Endothelial cell of umbilical vein (primary cell): ENCODE measurements at regions not wholly inside any gene's neighbourhood (a gene's known extent, or its start where the extent isn't known, plus 50 kb on each side); places are given as distances from the start of the nearest gene placed in this dataset.

Experiments
- BruUV-seq: library from RNA; stranded (reverse); fragments of 400-500 nt; replicated peaks from 2 replicates; lab custom pipeline; 2021; lab: Mats Ljungman, UMichigan
- CTCF ChIA-PET: fragments of 300-600, 350-600 bp; sonication (Branson Sonifier 250); formaldehyde crosslinking; loops from one replicate; lab custom pipeline; 2021; ENCODE audit warnings: antibody characterized with exemption, inconsistent platforms; lab: Charles Lee
- POLR2A ChIA-PET: fragments of 300-600, 350-600 bp; sonication (Branson Sonifier 250); formaldehyde crosslinking; loops from one replicate; lab custom pipeline; 2021; ENCODE audit warnings: antibody characterized with exemption, inconsistent platforms; lab: Charles Lee
- DNase-seq: peaks from one replicate; pipeline ENCODE4 v3.0.0-alpha.2; 2011; ENCODE audit warnings: low read depth, low spot score
- FAIRE-seq: peaks from 2 replicates; lab custom pipeline; 2011; peaks lifted over from hg19 to GRCh38; lab: Jason Lieb, UNC
- H2AFZ ChIP-seq: 2 replicates; pipeline ENCODE4 v1.6.0; 2012; ENCODE audit warnings: low read depth, low read length, control low read depth, inconsistent platforms
- H3K27ac ChIP-seq: 2 replicates; pipeline ENCODE4 v1.5.1; 2011; ENCODE audit warnings: low read depth, mild to moderate bottlenecking, control low read depth, low read length, moderate library complexity; ENCODE audit not compliant: insufficient read depth
- H3K27me3 ChIP-seq, 2 experiments: 2 replicates each; pipeline versions ENCODE4 v1.6.0 to v1.6.1; 2011; ENCODE audit warnings: low read length in 2 of 2, mixed read lengths in 1 of 2; ENCODE audit not compliant: control insufficient read depth in 2 of 2, insufficient read depth in 2 of 2
- H3K36me3 ChIP-seq, 2 experiments: 2 replicates in 1 of 2; 3 replicates in 1 of 2; pipeline ENCODE4 v1.5.1; 2011; ENCODE audit warnings: low read length in 2 of 2, mild to moderate bottlenecking in 1 of 2, moderate library complexity in 1 of 2; ENCODE audit not compliant: control insufficient read depth in 2 of 2, insufficient read depth in 2 of 2; ENCODE audit errors: extremely low read depth in 1 of 2
- H3K4me1 ChIP-seq: 3 replicates; pipeline ENCODE4 v1.5.1; 2011; ENCODE audit warnings: mild to moderate bottlenecking, low read length; ENCODE audit not compliant: control insufficient read depth, insufficient read depth; ENCODE audit errors: extremely low read depth
- H3K4me2 ChIP-seq: 2 replicates; pipeline ENCODE4 v1.6.1; 2011; ENCODE audit warnings: low read length, control low read depth, mixed read lengths; ENCODE audit not compliant: insufficient read depth
- H3K4me3 ChIP-seq, 3 experiments: fragments of 200-600 bp in 1 of 3; sonication (generic), shearing (Covaris generic) in 1 of 3; replicated peaks in 1 of 3; 2 replicates each; pipeline ENCODE4 v1.5.1; 2011 to 2016; ENCODE audit warnings: control low read depth in 3 of 3, low read length in 3 of 3, mild to moderate bottlenecking in 2 of 3, inconsistent platforms in 1 of 3, low read depth in 1 of 3, moderate library complexity in 1 of 3; ENCODE audit not compliant: insufficient read depth in 1 of 3
- H3K79me2 ChIP-seq: 2 replicates; pipeline ENCODE4 v1.6.0; 2012; ENCODE audit warnings: low read length, inconsistent platforms; ENCODE audit not compliant: control insufficient read depth, insufficient read depth
- H3K9ac ChIP-seq: replicated peaks from 2 replicates; pipeline ENCODE3; 2011; ENCODE audit warnings: low read length, control low read depth; ENCODE audit not compliant: insufficient read depth; ENCODE audit errors: extremely low read depth
- H3K9me1 ChIP-seq: replicated peaks from 3 replicates; pipeline ENCODE4 v1.6.0; 2011; ENCODE audit warnings: mild to moderate bottlenecking, low read length; ENCODE audit not compliant: control insufficient read depth, insufficient read depth; ENCODE audit errors: extremely low read depth
- H3K9me3 ChIP-seq: replicated peaks from 2 replicates; pipeline ENCODE4 v1.5.1; 2012; ENCODE audit warnings: low read length, inconsistent platforms; ENCODE audit not compliant: control insufficient read depth, insufficient read depth
- H4K20me1 ChIP-seq: replicated peaks from 2 replicates; pipeline ENCODE3; 2011; ENCODE audit warnings: mild to moderate bottlenecking, low read length; ENCODE audit not compliant: control insufficient read depth, insufficient read depth; ENCODE audit errors: extremely low read depth
- CTCF ChIP-seq, 2 donors: IDR thresholded peaks; 1 replicate in 1 of 2; 2 replicates in 1 of 2; pipeline ENCODE4 v1.5.1; 2011; ENCODE audit warnings: low read length in 2 of 2, mild to moderate bottlenecking in 2 of 2, moderate library complexity in 2 of 2, control low read depth in 1 of 2, inconsistent platforms in 1 of 2, low read depth in 1 of 2; ENCODE audit not compliant: insufficient read depth in 1 of 2; ENCODE audit errors: extremely low read depth in 1 of 2
- EZH2 ChIP-seq: IDR thresholded peaks from 2 replicates; pipeline ENCODE4 v1.6.1; 2012; ENCODE audit warnings: borderline replicate concordance, low read depth, mild to moderate bottlenecking, moderate library complexity, low read length, inconsistent platforms; ENCODE audit not compliant: severe bottlenecking
- GATA2 ChIP-seq: IDR thresholded peaks from 2 replicates; pipeline ENCODE4 v1.7.0; 2011; ENCODE audit warnings: low read depth, mild to moderate bottlenecking, moderate library complexity, mixed read lengths, low read length; ENCODE audit not compliant: insufficient read length, insufficient read depth
- JUN ChIP-seq: IDR thresholded peaks from 2 replicates; pipeline ENCODE4 v1.6.1; 2011; ENCODE audit warnings: borderline replicate concordance, low read depth; ENCODE audit not compliant: insufficient read length, insufficient read depth
- MAX ChIP-seq: IDR thresholded peaks from 2 replicates; pipeline ENCODE4 v1.6.1; 2011; ENCODE audit not compliant: insufficient read depth, insufficient read length
- POLR2A ChIP-seq: IDR thresholded peaks from 2 replicates; pipeline ENCODE4 v1.6.1; 2012; ENCODE audit warnings: low read depth, mild to moderate bottlenecking, control low read depth, low read length
- dilution Hi-C: fragments of 300-500 bp; cut with MboI; formaldehyde crosslinking; loops from one replicate; pipeline ENCODE4 v1.15.0; 2019; ENCODE audit warnings: low sequenced_read_pairs; ENCODE audit not compliant: extremely low pct_ligation_motif_present
- intact Hi-C: fragments of 100-400 bp; cut with micrococcal nuclease; formaldehyde crosslinking; loops from one replicate; pipeline ENCODE4 v1.10.0; 2022

- dilution Hi-C loops = no loop called here
Measured at GRCh38 chr15:50837256-50837770, 71.2 kb upstream of the AP4E1 start.

More at GRCh38 chr15:50837256-50837770, 71.2 kb upstream of the AP4E1 start:
- no peaks in the 10 kb centered on the region for H3K9me3 ChIP-seq
- H3K9me1 ChIP-seq = no peaks in the 10 kb centered on the region
- no peaks in the 10 kb centered on the region for H3K36me3 ChIP-seq
- no peak overlapping the region for H3K27ac ChIP-seq
- no TSS peak for BruUV-seq
- no peak overlapping the region for H3K4me2 ChIP-seq
- H3K79me2 ChIP-seq = no peaks in the 10 kb centered on the region
- ChIA-PET CTCF (interaction anchor here (1.3 kb wide), 1 partner anchor 9 kb away, joined by 3 read pairs; no protein-coding TSS in a partner anchor), POLR2A (no interaction called here)
- no peak overlapping the region for H2AFZ ChIP-seq
- no peak overlapping the region for H3K9ac ChIP-seq
- H3K4me1 ChIP-seq = no peaks in the 10 kb centered on the region
- H4K20me1 ChIP-seq = no peaks in the 10 kb centered on the region
- intact Hi-C loops = no loop called here
- H3K27me3 ChIP-seq = peaks cover 0 to 2% of the 10 kb centered on the region in 2 experiments
- DNase-seq (no peak), FAIRE-seq (no peak)
- H3K4me3 ChIP-seq = no peak overlapping the region
- TF ChIP-seq POLR2A (no peak), MAX (no peak), EZH2 (no peak), CTCF (IDR thresholded peaks at IDR 0.05; ENCODE audit: extremely low read depth in 1 of 2, insufficient read depth in 1 of 2, low read depth in 1 of 2, low read length in 2 of 2) (no peak), JUN (no peak), GATA2 (no peak)
